HepG2 (cell line): ENCODE measurements at regions not wholly inside any gene's neighbourhood (a gene's known extent, or its start where the extent isn't known, plus 50 kb on each side); places are given as distances from the start of the nearest gene placed in this dataset.

Source experiments
- CEBPB ChIP-seq: IDR thresholded peaks from 2 replicates; pipeline ENCODE4 v1.6.1; 2011; ENCODE audit warnings: low read depth, low read length, improper control_type of control experiment, borderline replicate concordance
- GABPA ChIP-seq, 2 experiments: IDR thresholded peaks; 2 replicates each; pipeline ENCODE4 v1.6.1; 2011 to 2016; ENCODE audit warnings: low read depth in 2 of 2, low read length in 1 of 2, missing biosample characterization in 1 of 2, missing genetic modification characterization in 1 of 2
- HDAC2 ChIP-seq: sonication (generic); formaldehyde crosslinking; IDR thresholded peaks from 2 replicates; pipeline ENCODE4 v1.4.0; 2020; ENCODE audit warnings: missing genetic modification reagents
- MTA3 ChIP-seq: sonication (generic); formaldehyde crosslinking; IDR thresholded peaks from 2 replicates; pipeline ENCODE4 v1.4.0; 2020; ENCODE audit warnings: missing genetic modification reagents
- POLR2A ChIP-seq, 2 experiments: IDR thresholded peaks; 2 replicates each; pipeline ENCODE4 v1.6.1; 2011; ENCODE audit warnings: low read depth in 2 of 2, low read length in 2 of 2, mild to moderate bottlenecking in 1 of 2, moderate library complexity in 1 of 2; ENCODE audit not compliant: insufficient read depth in 1 of 2
- PRMT3 ChIP-seq: sonication (generic); formaldehyde crosslinking; IDR thresholded peaks from 2 replicates; pipeline ENCODE4 v1.8.1; 2022; ENCODE audit warnings: low read depth, mild to moderate bottlenecking, moderate library complexity, missing genetic modification reagents, borderline replicate concordance
- SETDB1 ChIP-seq: sonication (generic); formaldehyde crosslinking; IDR thresholded peaks from 2 replicates; pipeline ENCODE4 v1.5.1; 2020; ENCODE audit warnings: missing genetic modification reagents, mild to moderate bottlenecking, borderline replicate concordance
- ZFP36 ChIP-seq: fragments of 150-350 bp; IDR thresholded peaks from 2 replicates; pipeline ENCODE4 v1.6.1; 2018; ENCODE audit warnings: borderline replicate concordance, low read length, low read depth; ENCODE audit not compliant: partially characterized antibody
- ZNF232 ChIP-seq: sonication (generic); formaldehyde crosslinking; IDR thresholded peaks from 2 replicates; pipeline ENCODE4 v1.4.0; 2020; ENCODE audit warnings: missing genetic modification reagents, borderline replicate concordance
- ZNF24 ChIP-seq: fragments of 450-650 bp; IDR thresholded peaks from 2 replicates; pipeline ENCODE4 v1.6.1; 2017; ENCODE audit warnings: antibody characterized with exemption, mild to moderate bottlenecking
- ZNF333 ChIP-seq: sonication (generic); formaldehyde crosslinking; IDR thresholded peaks from 2 replicates; pipeline ENCODE4 v1.4.0; 2020; ENCODE audit warnings: mild to moderate bottlenecking, missing genetic modification reagents, borderline replicate concordance
- TF ChIP-seq, protein P1 (sequence below): sonication (generic); formaldehyde crosslinking; IDR thresholded peaks from 2 replicates; pipeline ENCODE4 v1.4.0; 2020; ENCODE audit warnings: missing genetic modification reagents
- TF ChIP-seq, protein P2 (sequence below): sonication (generic); formaldehyde crosslinking; IDR thresholded peaks from 2 replicates; pipeline ENCODE4 v1.5.0; 2020; ENCODE audit warnings: mild to moderate bottlenecking, missing genetic modification reagents, moderate library complexity
- TF ChIP-seq, protein P3 (sequence below): sonication (generic); formaldehyde crosslinking; IDR thresholded peaks from 2 replicates; pipeline ENCODE4 v1.8.1; 2023; ENCODE audit warnings: missing genetic modification reagents, inconsistent platforms, borderline replicate concordance

DNA sequence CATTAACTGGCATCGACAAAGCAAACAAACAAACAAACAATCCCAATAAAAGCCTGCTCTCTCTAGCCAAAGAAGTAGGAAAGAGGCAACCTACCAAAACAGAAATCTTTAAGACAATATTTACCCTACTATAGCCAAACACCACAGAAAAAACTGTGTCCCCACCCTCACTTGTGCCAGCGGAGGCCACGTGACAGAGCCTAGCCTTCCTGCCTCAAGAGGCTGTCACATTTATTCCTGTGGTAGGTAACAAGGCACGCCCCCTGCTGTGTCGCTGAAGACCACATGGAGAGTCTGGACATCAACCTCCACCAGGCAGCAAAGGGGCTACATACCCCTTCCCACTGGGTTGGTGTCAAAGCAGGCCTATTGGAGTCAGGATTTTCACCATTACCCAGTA lies 148.1 kb downstream of the LMNTD1 start:
- TF ChIP-seq ZNF232, result no peak
- TF ChIP-seq HDAC2 (CRISPR knock-in tag), result no peak
- TF ChIP-seq, protein P1, sequence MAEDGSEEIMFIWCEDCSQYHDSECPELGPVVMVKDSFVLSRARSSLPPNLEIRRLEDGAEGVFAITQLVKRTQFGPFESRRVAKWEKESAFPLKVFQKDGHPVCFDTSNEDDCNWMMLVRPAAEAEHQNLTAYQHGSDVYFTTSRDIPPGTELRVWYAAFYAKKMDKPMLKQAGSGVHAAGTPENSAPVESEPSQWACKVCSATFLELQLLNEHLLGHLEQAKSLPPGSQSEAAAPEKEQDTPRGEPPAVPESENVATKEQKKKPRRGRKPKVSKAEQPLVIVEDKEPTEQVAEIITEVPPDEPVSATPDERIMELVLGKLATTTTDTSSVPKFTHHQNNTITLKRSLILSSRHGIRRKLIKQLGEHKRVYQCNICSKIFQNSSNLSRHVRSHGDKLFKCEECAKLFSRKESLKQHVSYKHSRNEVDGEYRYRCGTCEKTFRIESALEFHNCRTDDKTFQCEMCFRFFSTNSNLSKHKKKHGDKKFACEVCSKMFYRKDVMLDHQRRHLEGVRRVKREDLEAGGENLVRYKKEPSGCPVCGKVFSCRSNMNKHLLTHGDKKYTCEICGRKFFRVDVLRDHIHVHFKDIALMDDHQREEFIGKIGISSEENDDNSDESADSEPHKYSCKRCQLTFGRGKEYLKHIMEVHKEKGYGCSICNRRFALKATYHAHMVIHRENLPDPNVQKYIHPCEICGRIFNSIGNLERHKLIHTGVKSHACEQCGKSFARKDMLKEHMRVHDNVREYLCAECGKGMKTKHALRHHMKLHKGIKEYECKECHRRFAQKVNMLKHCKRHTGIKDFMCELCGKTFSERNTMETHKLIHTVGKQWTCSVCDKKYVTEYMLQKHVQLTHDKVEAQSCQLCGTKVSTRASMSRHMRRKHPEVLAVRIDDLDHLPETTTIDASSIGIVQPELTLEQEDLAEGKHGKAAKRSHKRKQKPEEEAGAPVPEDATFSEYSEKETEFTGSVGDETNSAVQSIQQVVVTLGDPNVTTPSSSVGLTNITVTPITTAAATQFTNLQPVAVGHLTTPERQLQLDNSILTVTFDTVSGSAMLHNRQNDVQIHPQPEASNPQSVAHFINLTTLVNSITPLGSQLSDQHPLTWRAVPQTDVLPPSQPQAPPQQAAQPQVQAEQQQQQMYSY (CRISPR knock-in tag), result no peak
- TF ChIP-seq MTA3 (CRISPR knock-in tag), result no peak
- no peak for TF ChIP-seq PRMT3 (CRISPR knock-in tag)
- TF ChIP-seq POLR2A (IDR thresholded peaks at IDR 0.05; ENCODE audit: insufficient read depth in 1 of 2, low read depth in 2 of 2, low read length in 2 of 2), result no peak
- no peak for TF ChIP-seq GABPA (IDR thresholded peaks at IDR 0.05; ENCODE audit: low read depth, low read length)
- no peak for TF ChIP-seq GABPA (CRISPR knock-in tag; IDR thresholded peaks at IDR 0.05; ENCODE audit: low read depth)
- TF ChIP-seq, protein P2, sequence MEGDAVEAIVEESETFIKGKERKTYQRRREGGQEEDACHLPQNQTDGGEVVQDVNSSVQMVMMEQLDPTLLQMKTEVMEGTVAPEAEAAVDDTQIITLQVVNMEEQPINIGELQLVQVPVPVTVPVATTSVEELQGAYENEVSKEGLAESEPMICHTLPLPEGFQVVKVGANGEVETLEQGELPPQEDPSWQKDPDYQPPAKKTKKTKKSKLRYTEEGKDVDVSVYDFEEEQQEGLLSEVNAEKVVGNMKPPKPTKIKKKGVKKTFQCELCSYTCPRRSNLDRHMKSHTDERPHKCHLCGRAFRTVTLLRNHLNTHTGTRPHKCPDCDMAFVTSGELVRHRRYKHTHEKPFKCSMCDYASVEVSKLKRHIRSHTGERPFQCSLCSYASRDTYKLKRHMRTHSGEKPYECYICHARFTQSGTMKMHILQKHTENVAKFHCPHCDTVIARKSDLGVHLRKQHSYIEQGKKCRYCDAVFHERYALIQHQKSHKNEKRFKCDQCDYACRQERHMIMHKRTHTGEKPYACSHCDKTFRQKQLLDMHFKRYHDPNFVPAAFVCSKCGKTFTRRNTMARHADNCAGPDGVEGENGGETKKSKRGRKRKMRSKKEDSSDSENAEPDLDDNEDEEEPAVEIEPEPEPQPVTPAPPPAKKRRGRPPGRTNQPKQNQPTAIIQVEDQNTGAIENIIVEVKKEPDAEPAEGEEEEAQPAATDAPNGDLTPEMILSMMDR, result peak; percentile 27; the same call in 1 of the 2 replicates
- no peak for TF ChIP-seq CEBPB
- TF ChIP-seq ZNF24, result no peak
- no peak for TF ChIP-seq ZNF333 (CRISPR knock-in tag)
- TF ChIP-seq SETDB1 (CRISPR knock-in tag), result no peak
- TF ChIP-seq ZFP36, result no peak
- TF ChIP-seq, protein P3, sequence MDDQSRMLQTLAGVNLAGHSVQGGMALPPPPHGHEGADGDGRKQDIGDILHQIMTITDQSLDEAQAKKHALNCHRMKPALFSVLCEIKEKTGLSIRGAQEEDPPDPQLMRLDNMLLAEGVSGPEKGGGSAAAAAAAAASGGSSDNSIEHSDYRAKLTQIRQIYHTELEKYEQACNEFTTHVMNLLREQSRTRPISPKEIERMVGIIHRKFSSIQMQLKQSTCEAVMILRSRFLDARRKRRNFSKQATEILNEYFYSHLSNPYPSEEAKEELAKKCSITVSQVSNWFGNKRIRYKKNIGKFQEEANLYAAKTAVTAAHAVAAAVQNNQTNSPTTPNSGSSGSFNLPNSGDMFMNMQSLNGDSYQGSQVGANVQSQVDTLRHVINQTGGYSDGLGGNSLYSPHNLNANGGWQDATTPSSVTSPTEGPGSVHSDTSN (CRISPR knock-in tag), result no peak
